Osteocyte (in vitro differentiated cells): ENCODE measurements at regions not wholly inside any gene's neighbourhood (a gene's known extent, or its start where the extent isn't known, plus 50 kb on each side); places are given as distances from the start of the nearest gene placed in this dataset.

Experiments
- DNase-seq: peaks from one replicate; pipeline ENCODE4 v3.0.0; 2021; ENCODE audit warnings: mixed read lengths; ENCODE audit not compliant: unreplicated experiment; ENCODE audit errors: extremely low spot score
- H3K27ac Mint-ChIP-seq: one replicate; pipeline ENCODE4 v1.8.0; 2021; ENCODE audit warnings: mild to moderate bottlenecking, mixed read lengths; ENCODE audit not compliant: unreplicated experiment
- H3K27me3 Mint-ChIP-seq: one replicate; pipeline ENCODE4 v1.8.0; 2021; ENCODE audit warnings: mixed read lengths; ENCODE audit not compliant: unreplicated experiment
- H3K36me3 Mint-ChIP-seq: one replicate; pipeline ENCODE4 v1.8.0; 2021; ENCODE audit warnings: mixed read lengths; ENCODE audit not compliant: unreplicated experiment
- H3K4me1 Mint-ChIP-seq: one replicate; pipeline ENCODE4 v1.8.0; 2021; ENCODE audit warnings: mixed read lengths; ENCODE audit not compliant: unreplicated experiment
- H3K4me3 Mint-ChIP-seq: one replicate; pipeline ENCODE4 v1.8.0; 2021; ENCODE audit warnings: mild to moderate bottlenecking, moderate library complexity, mixed read lengths; ENCODE audit not compliant: unreplicated experiment
- H3K9me3 Mint-ChIP-seq: one replicate; pipeline ENCODE4 v1.8.0; 2021; ENCODE audit warnings: mixed read lengths; ENCODE audit not compliant: unreplicated experiment
- CTCF ChIP-seq: fragments of 200-600 bp; sonication (generic); IDR thresholded peaks from 2 replicates; pipeline ENCODE4 v1.5.0; 2021; ENCODE audit warnings: antibody characterized with exemption, mild to moderate bottlenecking, moderate library complexity

GRCh38 chr10:46224414-46224682, 62.4 kb upstream of the ANTXRL start:
- peaks cover 12% of the 10 kb centered on the region for H3K27me3 Mint-ChIP-seq
- H3K4me1 Mint-ChIP-seq, result no peaks in the 10 kb centered on the region
- no peak overlapping the region for H3K4me3 Mint-ChIP-seq
- H3K36me3 Mint-ChIP-seq, result no peaks in the 10 kb centered on the region
- no peak overlapping the region for H3K27ac Mint-ChIP-seq
- peak; percentile 72 for DNase-seq
- no peak for TF ChIP-seq CTCF
- H3K9me3 Mint-ChIP-seq, result no peaks in the 10 kb centered on the region

- Mint-ChIP-seq H3K4me1 (no peaks in the 10 kb centered on the region), H3K4me3 (no peak overlapping the region), H3K9me3 (no peaks in the 10 kb centered on the region), H3K27ac (no peak overlapping the region), H3K36me3 (no peaks in the 10 kb centered on the region), H3K27me3 (peaks cover 12% of the 10 kb centered on the region)
- TF ChIP-seq CTCF, result no peak
- DNase-seq, result peak; percentile 63
Measured at GRCh38 chr10:46225597-46225996, 61.2 kb upstream of the ANTXRL start.

GRCh38 chr10:46226232-46226631, 60.6 kb upstream of the ANTXRL start:
- Mint-ChIP-seq H3K4me3 (no peak overlapping the region), H3K4me1 (no peaks in the 10 kb centered on the region), H3K9me3 (no peaks in the 10 kb centered on the region), H3K27me3 (peaks cover 12% of the 10 kb centered on the region), H3K27ac (no peak overlapping the region), H3K36me3 (no peaks in the 10 kb centered on the region)
- TF ChIP-seq CTCF, result no peak
- DNase-seq, result peak; percentile 71

- TF ChIP-seq CTCF, result no peak
- no peaks in the 10 kb centered on the region for H3K36me3 Mint-ChIP-seq
- no peaks in the 10 kb centered on the region for H3K9me3 Mint-ChIP-seq
- peak; percentile 78 for DNase-seq
- H3K4me1 Mint-ChIP-seq, result no peaks in the 10 kb centered on the region
- H3K27me3 Mint-ChIP-seq, result peaks cover 12% of the 10 kb centered on the region
- H3K4me3 Mint-ChIP-seq, result no peak overlapping the region
- no peak overlapping the region for H3K27ac Mint-ChIP-seq
Measured at GRCh38 chr10:46226900-46227558, 59.8 kb upstream of the ANTXRL start.

- H3K36me3 Mint-ChIP-seq, result no peaks in the 10 kb centered on the region
- no peaks in the 10 kb centered on the region for H3K9me3 Mint-ChIP-seq
- H3K27me3 Mint-ChIP-seq, result peaks cover 16% of the 10 kb centered on the region
- no peaks in the 10 kb centered on the region for H3K4me1 Mint-ChIP-seq
- H3K27ac Mint-ChIP-seq, result no peak overlapping the region
- no peak overlapping the region for H3K4me3 Mint-ChIP-seq
- peak; percentile 59 for DNase-seq
- no peak for TF ChIP-seq CTCF
Measured at GRCh38 chr10:46227571-46227935, 59.2 kb upstream of the ANTXRL start.
